SK-N-SH (cell line): ENCODE measurements at regions not wholly inside any gene's neighbourhood (a gene's known extent, or its start where the extent isn't known, plus 50 kb on each side); places are given as distances from the start of the nearest gene placed in this dataset.
A peak's percentile ranks its signal among the peaks of the same experiment; 100 is the strongest.

Source experiments
- CTCF ChIA-PET: fragments of 300-600, 350-600 bp; formaldehyde crosslinking; extraction: SDS; loops from one replicate; lab custom pipeline; 2021; lab: Yijun Ruan, JAX
- POLR2A ChIA-PET: fragments of 350-600 bp; sonication (Branson Sonifier 250); formaldehyde crosslinking; extraction: SDS; loops from one replicate; lab custom pipeline; 2020; ENCODE audit warnings: antibody characterized with exemption, inconsistent platforms; lab: Yijun Ruan, JAX
- DNase-seq: peaks from one replicate; pipeline ENCODE4 v3.0.0; 2012
- H2AFZ ChIP-seq: fragments of 200-600 bp; sonication (generic); 2 replicates; pipeline ENCODE4 v1.8.1; 2016; ENCODE audit warnings: antibody characterized with exemption, mild to moderate bottlenecking, low read depth
- H3F3A ChIP-seq: fragments of 200-600 bp; sonication (generic); replicated peaks from 2 replicates; pipeline ENCODE3; 2016; ENCODE audit warnings: antibody characterized with exemption, mild to moderate bottlenecking; ENCODE audit not compliant: insufficient read depth
- H3K27ac ChIP-seq, 2 experiments: fragments of 200-500 bp in 1 of 2; fragments of 200-600 bp in 1 of 2; sonication (Bioruptor generic) in 1 of 2; sonication (generic), shearing (Covaris generic) in 1 of 2; 2 replicates each; pipeline versions ENCODE4 v1.5.1 to v1.6.1; 2014 to 2016; ENCODE audit warnings: low read depth in 2 of 2, inconsistent platforms in 1 of 2, low read length in 1 of 2, mild to moderate bottlenecking in 1 of 2, mixed read lengths in 1 of 2
- H3K27me3 ChIP-seq: fragments of 200-600 bp; sonication (generic), shearing (Covaris generic); 2 replicates; pipeline ENCODE4 v1.6.1; 2016; ENCODE audit warnings: mixed run types; ENCODE audit not compliant: insufficient read depth
- H3K36me3 ChIP-seq, 2 experiments: fragments of 200-500 bp in 1 of 2; fragments of 200-600 bp in 1 of 2; sonication (Bioruptor generic) in 1 of 2; sonication (generic) in 1 of 2; replicated peaks in 1 of 2; 2 replicates each; pipeline versions ENCODE3 to v1.5.1; 2014 to 2016; ENCODE audit warnings: low read length in 1 of 2, mild to moderate bottlenecking in 1 of 2; ENCODE audit not compliant: insufficient read depth in 2 of 2, control insufficient read depth in 1 of 2
- H3K4me1 ChIP-seq, 2 experiments: fragments of 200-500 bp in 1 of 2; fragments of 200-600 bp in 1 of 2; sonication (Bioruptor generic) in 1 of 2; sonication (generic), shearing (Covaris generic) in 1 of 2; 2 replicates each; pipeline versions ENCODE4 v1.5.1 to v1.6.1; 2014 to 2016; ENCODE audit warnings: low read depth in 1 of 2, low read length in 1 of 2, mixed run types in 1 of 2; ENCODE audit not compliant: insufficient read depth in 2 of 2, control insufficient read depth in 1 of 2
- H3K4me2 ChIP-seq: fragments of 200-600 bp; sonication (generic), shearing (Covaris generic); 2 replicates; pipeline ENCODE4 v1.6.1; 2017; ENCODE audit warnings: mixed run types
- H3K4me3 ChIP-seq, 2 experiments: fragments of 200-500 bp in 1 of 2; fragments of 200-600 bp in 1 of 2; sonication (Bioruptor generic) in 1 of 2; sonication (generic), shearing (Covaris generic) in 1 of 2; 2 replicates each; pipeline versions ENCODE4 v1.5.1 to v1.8.1; 2014 to 2016; ENCODE audit warnings: low read depth in 2 of 2, inconsistent platforms in 1 of 2, low read length in 1 of 2, mild to moderate bottlenecking in 1 of 2, mixed read lengths in 1 of 2, moderate library complexity in 1 of 2
- H3K79me2 ChIP-seq: fragments of 200-600 bp; sonication (generic); 2 replicates; pipeline ENCODE4 v1.8.1; 2017; ENCODE audit warnings: mild to moderate bottlenecking; ENCODE audit not compliant: insufficient read depth
- H3K9ac ChIP-seq: fragments of 200-600 bp; sonication (generic); 2 replicates; pipeline ENCODE4 v1.6.1; 2017; ENCODE audit warnings: mixed run types
- H3K9me2 ChIP-seq: fragments of 200-600 bp; sonication (generic); 2 replicates; pipeline ENCODE4 v1.6.1; 2017; ENCODE audit warnings: mixed run types
- H3K9me3 ChIP-seq: fragments of 200-600 bp; sonication (generic); 2 replicates; pipeline ENCODE4 v1.6.1; 2017; ENCODE audit warnings: mixed run types, mild to moderate bottlenecking, moderate library complexity
- H4K20me1 ChIP-seq: fragments of 200-600 bp; sonication (generic); 2 replicates; pipeline ENCODE4 v1.6.1; 2017; ENCODE audit warnings: mild to moderate bottlenecking, mixed run types; ENCODE audit not compliant: insufficient read depth
- CHD2 ChIP-seq: fragments of 150-350 bp; IDR thresholded peaks from 2 replicates; pipeline ENCODE4 v1.6.1; 2018; ENCODE audit warnings: low read length; ENCODE audit not compliant: partially characterized antibody
- EP300 ChIP-seq, 2 experiments: IDR thresholded peaks; 2 replicates each; pipeline versions ENCODE4 v1.4.0 to v1.6.1; 2012; ENCODE audit warnings: borderline replicate concordance in 1 of 2, low read depth in 1 of 2, low read length in 1 of 2
- FOSL2 ChIP-seq: IDR thresholded peaks from 2 replicates; pipeline ENCODE4 v1.4.0; 2012; ENCODE audit warnings: low read depth, mild to moderate bottlenecking, moderate library complexity, borderline replicate concordance
- FOXJ3 ChIP-seq: sonication (generic); formaldehyde crosslinking; IDR thresholded peaks from 2 replicates; pipeline ENCODE4 v1.5.1; 2020; ENCODE audit warnings: mild to moderate bottlenecking, missing genetic modification reagents
- JUND ChIP-seq: IDR thresholded peaks from 2 replicates; pipeline ENCODE4 v1.4.0; 2012
- MEF2A ChIP-seq: IDR thresholded peaks from 2 replicates; pipeline ENCODE4 v1.4.0; 2012; ENCODE audit warnings: low read depth, borderline replicate concordance
- MXI1 ChIP-seq: IDR thresholded peaks from 2 replicates; pipeline ENCODE4 v1.6.1; 2012; ENCODE audit warnings: mild to moderate bottlenecking, low read depth, low read length, improper control_type of control experiment
- NRF1 ChIP-seq: IDR thresholded peaks from 2 replicates; pipeline ENCODE4 v1.6.1; 2012; ENCODE audit warnings: low read depth, mild to moderate bottlenecking, low read length
- RAD21 ChIP-seq: IDR thresholded peaks from 2 replicates; pipeline ENCODE4 v1.6.1; 2012; ENCODE audit warnings: mild to moderate bottlenecking, low read length
- RCOR1 ChIP-seq: fragments of 150-350 bp; IDR thresholded peaks from 2 replicates; pipeline ENCODE4 v1.6.1; 2017; ENCODE audit warnings: antibody characterized with exemption, low read length
- RXRA ChIP-seq: IDR thresholded peaks from 2 replicates; pipeline ENCODE4 v1.4.0; 2012; ENCODE audit warnings: low read depth, mild to moderate bottlenecking, borderline replicate concordance
- SIN3A ChIP-seq: IDR thresholded peaks from 2 replicates; pipeline ENCODE4 v1.6.1; 2012; ENCODE audit warnings: low read depth, mild to moderate bottlenecking, low read length, moderate library complexity, borderline replicate concordance
- TAF1 ChIP-seq: IDR thresholded peaks from 2 replicates; pipeline ENCODE4 v1.6.1; 2012; ENCODE audit warnings: low read depth, mild to moderate bottlenecking, low read length, moderate library complexity, borderline replicate concordance
- TEAD4 ChIP-seq: IDR thresholded peaks from 2 replicates; pipeline ENCODE4 v1.4.0; 2012; ENCODE audit warnings: mild to moderate bottlenecking, borderline replicate concordance; ENCODE audit not compliant: insufficient read depth
- USF2 ChIP-seq: fragments of 150-350 bp; IDR thresholded peaks from 2 replicates; pipeline ENCODE4 v1.6.1; 2017; ENCODE audit warnings: antibody characterized with exemption, low read length, low read depth, borderline replicate concordance
- YY1 ChIP-seq: IDR thresholded peaks from 2 replicates; pipeline ENCODE4 v1.4.0; 2012; ENCODE audit warnings: low read depth, mild to moderate bottlenecking
- WGBS: methylation state at CpG from one replicate; pipeline ENCODE4 v1.1.6; 2017; ENCODE audit warnings: low lambda C conversion rate; 5-methylcytosine and 5-hydroxymethylcytosine counted together
- TF ChIP-seq, protein P1 (sequence below): fragments of 150-350 bp; IDR thresholded peaks from 2 replicates; pipeline ENCODE4 v1.6.1; 2016; ENCODE audit warnings: mild to moderate bottlenecking, low read depth, low read length
- TF ChIP-seq, protein P2 (sequence below): IDR thresholded peaks from 2 replicates; pipeline ENCODE4 v1.4.0; 2012; ENCODE audit warnings: low read depth, borderline replicate concordance
- TF ChIP-seq, protein P3 (sequence below): IDR thresholded peaks from 2 replicates; pipeline ENCODE4 v1.6.1; 2012; ENCODE audit warnings: mild to moderate bottlenecking, low read depth, low read length, moderate library complexity

DNA sequence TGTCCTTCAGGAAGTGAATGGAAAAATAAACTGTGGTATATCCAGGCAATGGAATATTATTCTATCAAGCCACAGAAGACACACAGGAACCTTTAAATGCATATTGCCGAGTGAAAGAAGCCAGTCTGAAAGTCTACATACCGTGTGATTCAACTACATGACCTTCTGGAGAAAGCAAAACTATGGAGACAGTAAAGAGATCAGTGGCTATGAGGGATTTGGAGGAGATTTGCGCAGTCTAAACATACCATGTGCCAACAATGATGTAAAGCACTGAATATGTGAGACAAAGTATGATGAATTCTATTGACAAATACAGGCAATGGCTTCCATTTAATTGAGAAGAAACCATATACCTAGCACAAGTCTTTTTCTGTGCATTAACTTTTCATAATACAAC lies 518.3 kb upstream of the ZNF337 start:
- Histone ChIP-seq H3K27me3 (no peaks in the 10 kb centered on the region), H3K9ac (no peak overlapping the region), H3K27ac (peak overlapping the region; percentile 22 to 83; a peak in 2 of 4 replicates), H3K4me2 (no peak overlapping the region), H3K4me3 (no peak overlapping the region), H2AFZ (no peak overlapping the region), H3K79me2 (no peaks in the 10 kb centered on the region), H3F3A (peaks cover 14% of the 10 kb centered on the region), H3K9me3 (no peaks in the 10 kb centered on the region), H3K36me3 (no peaks in the 10 kb centered on the region), H4K20me1 (no peaks in the 10 kb centered on the region), H3K4me1 (peaks cover 0 to 6% of the 10 kb centered on the region in 2 experiments; a peak in 2 of 4 replicates), H3K9me2 (no peaks in the 10 kb centered on the region)
- TF ChIP-seq, protein P1, sequence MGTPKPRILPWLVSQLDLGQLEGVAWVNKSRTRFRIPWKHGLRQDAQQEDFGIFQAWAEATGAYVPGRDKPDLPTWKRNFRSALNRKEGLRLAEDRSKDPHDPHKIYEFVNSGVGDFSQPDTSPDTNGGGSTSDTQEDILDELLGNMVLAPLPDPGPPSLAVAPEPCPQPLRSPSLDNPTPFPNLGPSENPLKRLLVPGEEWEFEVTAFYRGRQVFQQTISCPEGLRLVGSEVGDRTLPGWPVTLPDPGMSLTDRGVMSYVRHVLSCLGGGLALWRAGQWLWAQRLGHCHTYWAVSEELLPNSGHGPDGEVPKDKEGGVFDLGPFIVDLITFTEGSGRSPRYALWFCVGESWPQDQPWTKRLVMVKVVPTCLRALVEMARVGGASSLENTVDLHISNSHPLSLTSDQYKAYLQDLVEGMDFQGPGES: no peak
- TF ChIP-seq USF2: no peak
- DNase-seq: no peak
- 10% methylated on average over 3 of the region's 3 CpGs for WGBS
- ChIA-PET CTCF (no interaction called here), POLR2A (no interaction called here)

- Histone ChIP-seq H4K20me1 (no peaks in the 10 kb centered on the region), H3K4me1 (no peaks in the 10 kb centered on the region; a peak in 2 of 4 replicates), H3K4me3 (peak overlapping the region in 1 of 2 experiments; percentile 39; a peak in 2 of 4 replicates), H3K27me3 (peaks cover 11% of the 10 kb centered on the region; the same call in 1 of the 2 replicates), H2AFZ (no peak overlapping the region), H3K27ac (peak overlapping the region in 1 of 2 experiments; percentile 16; a peak in 2 of 4 replicates), H3F3A (peaks cover 8% of the 10 kb centered on the region), H3K4me2 (no peak overlapping the region), H3K9me3 (no peaks in the 10 kb centered on the region), H3K9me2 (no peaks in the 10 kb centered on the region), H3K36me3 (no peaks in the 10 kb centered on the region), H3K79me2 (no peaks in the 10 kb centered on the region), H3K9ac (no peak overlapping the region)
- WGBS: 8% methylated on average over 21 of the region's 88 CpGs
- peak; percentile 14 for DNase-seq
- ChIA-PET CTCF (no interaction called here), POLR2A (no interaction called here)
- no peak for TF ChIP-seq CHD2
- TF ChIP-seq, protein P2, sequence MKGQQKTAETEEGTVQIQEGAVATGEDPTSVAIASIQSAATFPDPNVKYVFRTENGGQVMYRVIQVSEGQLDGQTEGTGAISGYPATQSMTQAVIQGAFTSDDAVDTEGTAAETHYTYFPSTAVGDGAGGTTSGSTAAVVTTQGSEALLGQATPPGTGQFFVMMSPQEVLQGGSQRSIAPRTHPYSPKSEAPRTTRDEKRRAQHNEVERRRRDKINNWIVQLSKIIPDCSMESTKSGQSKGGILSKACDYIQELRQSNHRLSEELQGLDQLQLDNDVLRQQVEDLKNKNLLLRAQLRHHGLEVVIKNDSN: no peak
- no peak for TF ChIP-seq EP300 (IDR thresholded peaks at IDR 0.05; ENCODE audit: borderline replicate concordance in 1 of 2, low read depth in 1 of 2, low read length in 1 of 2)
- TF ChIP-seq TEAD4: no peak
- TF ChIP-seq YY1: no peak
- no peak for TF ChIP-seq TAF1
- TF ChIP-seq RAD21: no peak
- no peak for TF ChIP-seq NRF1
- TF ChIP-seq RXRA: no peak
- TF ChIP-seq MXI1: no peak
- TF ChIP-seq RCOR1: no peak
- TF ChIP-seq JUND: no peak
- TF ChIP-seq MEF2A: no peak
- TF ChIP-seq FOSL2: no peak
- TF ChIP-seq, protein P3, sequence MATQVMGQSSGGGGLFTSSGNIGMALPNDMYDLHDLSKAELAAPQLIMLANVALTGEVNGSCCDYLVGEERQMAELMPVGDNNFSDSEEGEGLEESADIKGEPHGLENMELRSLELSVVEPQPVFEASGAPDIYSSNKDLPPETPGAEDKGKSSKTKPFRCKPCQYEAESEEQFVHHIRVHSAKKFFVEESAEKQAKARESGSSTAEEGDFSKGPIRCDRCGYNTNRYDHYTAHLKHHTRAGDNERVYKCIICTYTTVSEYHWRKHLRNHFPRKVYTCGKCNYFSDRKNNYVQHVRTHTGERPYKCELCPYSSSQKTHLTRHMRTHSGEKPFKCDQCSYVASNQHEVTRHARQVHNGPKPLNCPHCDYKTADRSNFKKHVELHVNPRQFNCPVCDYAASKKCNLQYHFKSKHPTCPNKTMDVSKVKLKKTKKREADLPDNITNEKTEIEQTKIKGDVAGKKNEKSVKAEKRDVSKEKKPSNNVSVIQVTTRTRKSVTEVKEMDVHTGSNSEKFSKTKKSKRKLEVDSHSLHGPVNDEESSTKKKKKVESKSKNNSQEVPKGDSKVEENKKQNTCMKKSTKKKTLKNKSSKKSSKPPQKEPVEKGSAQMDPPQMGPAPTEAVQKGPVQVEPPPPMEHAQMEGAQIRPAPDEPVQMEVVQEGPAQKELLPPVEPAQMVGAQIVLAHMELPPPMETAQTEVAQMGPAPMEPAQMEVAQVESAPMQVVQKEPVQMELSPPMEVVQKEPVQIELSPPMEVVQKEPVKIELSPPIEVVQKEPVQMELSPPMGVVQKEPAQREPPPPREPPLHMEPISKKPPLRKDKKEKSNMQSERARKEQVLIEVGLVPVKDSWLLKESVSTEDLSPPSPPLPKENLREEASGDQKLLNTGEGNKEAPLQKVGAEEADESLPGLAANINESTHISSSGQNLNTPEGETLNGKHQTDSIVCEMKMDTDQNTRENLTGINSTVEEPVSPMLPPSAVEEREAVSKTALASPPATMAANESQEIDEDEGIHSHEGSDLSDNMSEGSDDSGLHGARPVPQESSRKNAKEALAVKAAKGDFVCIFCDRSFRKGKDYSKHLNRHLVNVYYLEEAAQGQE: no peak
- no peak for TF ChIP-seq USF2
- TF ChIP-seq FOXJ3 (CRISPR knock-in tag): no peak
- no peak for TF ChIP-seq SIN3A
These were observed 512.7 kb upstream of the ZNF337 start for GRCh38 chr20:26209171-26209941.
